ENCODE measurements at regions not wholly inside any gene's neighbourhood (a gene's known extent, or its start where the extent isn't known, plus 50 kb on each side); places are given as distances from the start of the nearest gene placed in this dataset.

GRCh38 chr7:11236680-11237079 is 263.0 kb downstream of the PHF14 start:
- TF ChIP-seq EZH2 (optimal IDR thresholded peaks at IDR 0.05; ENCODE audit: low read depth, low read length) (no peak), CTCF (IDR thresholded peaks at IDR 0.05; ENCODE audit: low read length) (no peak)
